Gastroesophageal sphincter (tissue), 4 donors: ENCODE measurements at regions not wholly inside any gene's neighbourhood (a gene's known extent, or its start where the extent isn't known, plus 50 kb on each side); places are given as distances from the start of the nearest gene placed in this dataset.

Experiments used
- ATAC-seq: fragments of 150-250 bp; one replicate; pipeline ENCODE4 v1.9.1; 2016; ENCODE audit warnings: mild to moderate bottlenecking, moderate library complexity
- H3K27ac ChIP-seq, 4 donors: fragments of 200-600 bp; sonication (generic) in 3 of 4; 1 replicate in 3 of 4; 2 replicates in 1 of 4; pipeline ENCODE4 v1.5.1; 2016 to 2019
- H3K27me3 ChIP-seq: fragments of 200-600 bp; sonication (generic); one replicate; pipeline ENCODE4 v1.5.1; 2019
- H3K36me3 ChIP-seq, 2 donors: fragments of 200-600 bp; sonication (generic); one replicate each; pipeline ENCODE4 v1.5.1; 2019; ENCODE audit warnings: control low read depth in 1 of 2
- H3K4me1 ChIP-seq, 3 donors: fragments of 200-600 bp; sonication (generic); 1 replicate in 2 of 3; 2 replicates in 1 of 3; pipeline ENCODE4 v1.5.1; 2016 to 2019; ENCODE audit warnings: control low read depth in 2 of 3
- H3K4me3 ChIP-seq, 2 donors: fragments of 200-600 bp; sonication (generic); one replicate each; pipeline ENCODE4 v1.5.1; 2019; ENCODE audit warnings: mild to moderate bottlenecking in 1 of 2, moderate library complexity in 1 of 2
- H3K9me3 ChIP-seq, 3 donors: fragments of 200-600 bp; sonication (generic); one replicate each; pipeline ENCODE4 v1.5.1; 2017 to 2019; ENCODE audit warnings: control low read depth in 2 of 3
- EP300 ChIP-seq: sonication (generic); formaldehyde crosslinking; IDR thresholded peaks from one replicate; pipeline ENCODE4 v1.6.1; 2017; ENCODE audit warnings: antibody characterized with exemption, mild to moderate bottlenecking
- POLR2A ChIP-seq, 2 donors: fragments of 450-650 bp; IDR thresholded peaks; one replicate each; pipeline ENCODE4 v1.6.1; 2017; ENCODE audit warnings: antibody characterized with exemption in 2 of 2, mild to moderate bottlenecking in 2 of 2, moderate library complexity in 1 of 2
- POLR2AphosphoS5 ChIP-seq: sonication (generic); formaldehyde crosslinking; IDR thresholded peaks from one replicate; pipeline ENCODE4 v1.6.1; 2017; ENCODE audit warnings: antibody characterized with exemption
- WGBS, 2 donors: methylation state at CpG; one replicate each; pipeline ENCODE4 v1.1.5; 2018; ENCODE audit warnings: low coverage in 1 of 2; 5-methylcytosine and 5-hydroxymethylcytosine counted together
- TF ChIP-seq, protein P1 (sequence below), 4 experiments: fragments of 200-600 bp in 2 of 4; fragments of 450-650 bp in 2 of 4; sonication (generic) in 1 of 4; IDR thresholded peaks; one replicate each; pipeline ENCODE4 v1.5.1; 2017 to 2019; ENCODE audit warnings: antibody characterized with exemption in 4 of 4, mild to moderate bottlenecking in 2 of 4, moderate library complexity in 2 of 4

DNA sequence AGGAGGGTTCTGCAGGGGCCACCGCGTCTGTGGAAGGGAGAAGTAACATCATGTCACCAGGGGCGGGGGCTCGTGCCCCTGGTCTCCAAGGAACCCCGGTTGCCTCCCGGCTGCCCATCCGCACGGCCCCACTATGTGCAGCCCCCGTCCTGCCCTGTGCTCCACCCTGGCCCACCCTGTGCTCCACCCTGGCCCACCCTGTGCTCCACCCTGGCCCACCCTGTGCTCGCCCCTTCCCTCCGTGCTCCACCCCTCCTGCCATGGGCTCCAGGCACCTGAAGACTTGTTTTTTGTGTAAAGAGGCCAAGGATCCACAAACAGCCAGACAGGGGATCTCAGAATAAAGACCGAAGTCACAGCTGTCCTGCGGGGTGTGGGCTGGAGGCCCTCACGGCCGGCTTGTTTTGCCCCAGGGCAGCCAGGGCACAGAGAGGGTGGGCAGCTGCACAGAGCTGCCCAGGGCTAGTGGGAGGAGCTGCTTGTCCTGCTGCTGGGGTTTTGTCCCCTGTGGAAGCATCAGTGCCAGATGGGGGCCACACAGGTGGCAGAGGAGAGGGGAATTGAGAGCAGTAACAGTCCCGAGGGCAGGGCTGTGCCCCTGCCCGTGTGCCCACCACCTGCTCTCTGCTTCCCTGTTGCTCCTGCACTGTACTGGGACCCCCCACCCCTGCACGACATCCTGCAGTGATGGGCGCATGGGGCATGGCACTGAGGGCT lies 147.0 kb upstream of the CIBAR2 start:
- no peak for TF ChIP-seq POLR2AphosphoS5
- TF ChIP-seq, protein P1, sequence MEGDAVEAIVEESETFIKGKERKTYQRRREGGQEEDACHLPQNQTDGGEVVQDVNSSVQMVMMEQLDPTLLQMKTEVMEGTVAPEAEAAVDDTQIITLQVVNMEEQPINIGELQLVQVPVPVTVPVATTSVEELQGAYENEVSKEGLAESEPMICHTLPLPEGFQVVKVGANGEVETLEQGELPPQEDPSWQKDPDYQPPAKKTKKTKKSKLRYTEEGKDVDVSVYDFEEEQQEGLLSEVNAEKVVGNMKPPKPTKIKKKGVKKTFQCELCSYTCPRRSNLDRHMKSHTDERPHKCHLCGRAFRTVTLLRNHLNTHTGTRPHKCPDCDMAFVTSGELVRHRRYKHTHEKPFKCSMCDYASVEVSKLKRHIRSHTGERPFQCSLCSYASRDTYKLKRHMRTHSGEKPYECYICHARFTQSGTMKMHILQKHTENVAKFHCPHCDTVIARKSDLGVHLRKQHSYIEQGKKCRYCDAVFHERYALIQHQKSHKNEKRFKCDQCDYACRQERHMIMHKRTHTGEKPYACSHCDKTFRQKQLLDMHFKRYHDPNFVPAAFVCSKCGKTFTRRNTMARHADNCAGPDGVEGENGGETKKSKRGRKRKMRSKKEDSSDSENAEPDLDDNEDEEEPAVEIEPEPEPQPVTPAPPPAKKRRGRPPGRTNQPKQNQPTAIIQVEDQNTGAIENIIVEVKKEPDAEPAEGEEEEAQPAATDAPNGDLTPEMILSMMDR (IDR thresholded peaks at IDR 0.05) = no peak
- TF ChIP-seq POLR2A (IDR thresholded peaks at IDR 0.05) = no peak
- no peak for TF ChIP-seq EP300
- no peaks in the 10 kb centered on the region for H3K36me3 ChIP-seq
- no peaks in the 10 kb centered on the region for H3K4me1 ChIP-seq
- WGBS, 2 donors = 89% methylated on average over 6 of the region's 19 CpGs; no CpG with 5 or more reads in 1 of the 2 donors
- no peak for ATAC-seq
- H3K4me3 ChIP-seq = no peak overlapping the region
- H3K27ac ChIP-seq = no peak overlapping the region
- no peaks in the 10 kb centered on the region for H3K9me3 ChIP-seq
- no peaks in the 10 kb centered on the region for H3K27me3 ChIP-seq

DNA sequence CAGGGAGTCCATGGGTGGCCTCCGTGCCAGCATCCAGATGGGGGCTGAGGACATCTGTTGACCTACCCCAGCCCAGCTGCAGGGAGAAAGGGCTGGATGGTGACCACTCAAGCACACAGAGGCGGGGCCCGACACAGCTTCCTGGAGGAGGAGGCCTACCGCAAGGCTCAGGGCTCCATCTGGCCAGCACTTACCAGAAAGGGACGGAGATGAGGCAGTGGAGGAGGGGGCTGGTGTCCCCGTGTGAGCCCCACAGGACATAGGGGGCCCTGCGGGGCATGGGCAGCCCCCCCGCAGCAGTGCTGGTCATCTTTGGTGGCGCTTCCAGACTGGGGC lies 147.5 kb upstream of the CIBAR2 start:
- Histone ChIP-seq H3K36me3 (no peaks in the 10 kb centered on the region), H3K4me1 (no peaks in the 10 kb centered on the region), H3K27ac (no peak overlapping the region), H3K9me3 (no peaks in the 10 kb centered on the region), H3K4me3 (no peak overlapping the region), H3K27me3 (no peaks in the 10 kb centered on the region)
- WGBS, 2 donors = 85% methylated on average over 5 of the region's 9 CpGs; no CpG with 5 or more reads in 1 of the 2 donors
- ATAC-seq = no peak
- TF ChIP-seq POLR2AphosphoS5 = no peak
- TF ChIP-seq, protein P1 (IDR thresholded peaks at IDR 0.05) = no peak
- no peak for TF ChIP-seq EP300
- no peak for TF ChIP-seq POLR2A (IDR thresholded peaks at IDR 0.05)

DNA sequence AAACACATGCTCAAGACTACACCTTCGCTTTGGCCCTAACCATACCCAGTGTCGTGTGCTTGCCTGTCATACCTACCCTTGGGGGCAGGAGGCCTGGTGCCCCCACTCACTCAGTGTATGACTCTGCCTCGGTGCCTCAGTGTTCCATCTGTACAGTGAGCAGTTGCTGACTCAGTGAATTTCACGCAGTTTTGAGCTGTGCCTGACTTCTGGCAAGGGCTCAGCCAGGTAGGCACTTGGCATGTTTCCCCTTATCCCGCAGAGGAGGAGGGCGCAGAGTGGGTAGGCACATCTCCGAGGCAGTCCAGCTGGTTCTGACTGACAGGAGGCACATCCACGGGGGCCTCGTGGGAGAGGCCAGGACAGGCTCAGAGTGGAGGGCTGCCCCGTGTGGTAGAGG lies 148.9 kb upstream of the CIBAR2 start:
- H3K9me3 ChIP-seq = no peaks in the 10 kb centered on the region
- no peaks in the 10 kb centered on the region for H3K4me1 ChIP-seq
- TF ChIP-seq, protein P1 (IDR thresholded peaks at IDR 0.05) = no peak
- TF ChIP-seq POLR2AphosphoS5 (no peak), EP300 (no peak), POLR2A (IDR thresholded peaks at IDR 0.05) (no peak)
- no peaks in the 10 kb centered on the region for H3K36me3 ChIP-seq
- H3K4me3 ChIP-seq = no peak overlapping the region
- H3K27ac ChIP-seq = no peak overlapping the region
- no peak for ATAC-seq
- no peaks in the 10 kb centered on the region for H3K27me3 ChIP-seq
- WGBS, 2 donors = no CpG with 5 or more reads among the region's 10 CpGs

DNA sequence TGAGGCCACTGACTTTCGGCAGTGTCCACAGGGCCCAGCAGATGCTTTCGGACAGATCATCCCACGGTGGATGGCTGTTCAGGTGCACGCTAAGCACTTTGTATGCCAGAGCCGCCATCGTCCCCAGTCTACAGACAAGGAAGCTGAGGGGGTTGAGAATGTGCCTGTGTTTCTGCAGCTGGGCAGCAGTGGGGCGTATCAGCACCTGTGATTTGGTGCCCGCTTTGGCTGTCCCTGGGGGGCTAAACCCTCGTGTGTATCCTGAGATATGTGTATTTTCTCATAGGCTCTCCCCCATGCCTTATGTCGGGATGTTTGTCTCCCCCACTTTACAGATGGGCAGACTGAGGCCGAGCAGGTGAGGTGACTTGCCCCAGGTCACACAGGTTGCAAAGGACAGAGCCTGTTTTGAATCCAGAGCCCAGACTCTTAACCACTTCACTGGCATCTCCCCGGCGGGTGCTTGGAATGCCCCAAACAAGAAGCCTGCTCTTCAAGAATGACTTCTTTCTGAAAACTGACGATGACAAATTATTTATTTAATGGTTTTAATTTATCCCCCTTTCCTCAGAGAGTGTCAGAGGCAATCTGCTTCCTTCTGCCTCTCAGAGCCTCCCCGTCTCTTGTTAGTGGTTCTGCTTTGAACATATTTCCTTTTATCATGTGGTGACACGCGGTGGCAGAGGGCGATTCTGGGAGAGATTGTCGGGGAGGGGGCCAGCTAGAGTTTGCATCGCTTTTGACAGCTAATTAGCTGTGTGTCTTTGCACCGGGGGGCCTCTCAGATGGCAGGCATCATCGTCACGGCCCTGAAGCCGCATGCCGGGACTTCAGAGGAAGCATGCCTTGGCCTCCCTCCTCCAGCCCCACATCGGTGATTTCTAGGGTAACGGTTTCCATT lies 149.6 kb upstream of the CIBAR2 start:
- no peaks in the 10 kb centered on the region for H3K27me3 ChIP-seq
- H3K4me3 ChIP-seq = no peak overlapping the region
- no peaks in the 10 kb centered on the region for H3K4me1 ChIP-seq
- no peaks in the 10 kb centered on the region for H3K36me3 ChIP-seq
- 78 to 98% methylated on average over 9 to 11 of the region's 27 CpGs for WGBS, 2 donors
- H3K9me3 ChIP-seq = no peaks in the 10 kb centered on the region
- ATAC-seq = no peak
- H3K27ac ChIP-seq = no peak overlapping the region
- TF ChIP-seq, protein P1 (IDR thresholded peaks at IDR 0.05) = no peak
- TF ChIP-seq EP300 = no peak
- TF ChIP-seq POLR2A (IDR thresholded peaks at IDR 0.05) = no peak
- TF ChIP-seq POLR2AphosphoS5 = no peak
